HAP-1 (cell line): ENCODE measurements at regions not wholly inside any gene's neighbourhood (a gene's known extent, or its start where the extent isn't known, plus 50 kb on each side); places are given as distances from the start of the nearest gene placed in this dataset.

Experiments used
- DNase-seq, 2 experiments: peaks; one replicate each; pipeline ENCODE4 v3.0.0-alpha.2; 2016 to 2020; ENCODE audit warnings: low spot score in 2 of 2
- H3K27me3 ChIP-seq: fragments of 250-450 bp; sonication (Bioruptor Pico); 2 replicates; pipeline ENCODE4 v1.5.1; 2020; ENCODE audit warnings: low read depth, mild to moderate bottlenecking, moderate library complexity
- H3K36me3 ChIP-seq: fragments of 250-450 bp; sonication (Bioruptor Pico); replicated peaks from 2 replicates; pipeline ENCODE4 v1.5.1; 2020; ENCODE audit warnings: mild to moderate bottlenecking
- H3K4me1 ChIP-seq: fragments of 250-450 bp; sonication (Bioruptor Pico); 2 replicates; pipeline ENCODE4 v1.5.1; 2020; ENCODE audit warnings: mild to moderate bottlenecking
- H3K4me3 ChIP-seq: fragments of 250-450 bp; sonication (Bioruptor Pico); 2 replicates; pipeline ENCODE4 v1.5.1; 2020; ENCODE audit warnings: mild to moderate bottlenecking, moderate library complexity
- H3K9me3 ChIP-seq: fragments of 250-450 bp; sonication (Bioruptor Pico); 2 replicates; pipeline ENCODE4 v1.5.1; 2020; ENCODE audit warnings: mild to moderate bottlenecking, moderate library complexity
- in situ Hi-C: fragments of 300-500 bp; cut with MboI; formaldehyde crosslinking; loops from 3 replicates; pipeline ENCODE4 v1.14.3; 2020; ENCODE audit warnings: low sequenced_read_pairs, inconsistent platforms, mixed read lengths

- Histone ChIP-seq H3K4me3 (no peak overlapping the region), H3K9me3 (no peaks in the 10 kb centered on the region), H3K36me3 (no peaks in the 10 kb centered on the region), H3K27me3 (no peaks in the 10 kb centered on the region), H3K4me1 (no peaks in the 10 kb centered on the region)
- DNase-seq = no peak
- in situ Hi-C loops = no loop called here
Measured at GRCh38 chr3:167120828-167121227, 259.3 kb downstream of the ZBBX start.

GRCh38 chr3:167116120-167116922, 263.8 kb downstream of the ZBBX start:
- no peak for DNase-seq
- in situ Hi-C loops = no loop called here
- no peak overlapping the region for H3K4me3 ChIP-seq
- H3K9me3 ChIP-seq = no peaks in the 10 kb centered on the region
- no peaks in the 10 kb centered on the region for H3K27me3 ChIP-seq
- no peaks in the 10 kb centered on the region for H3K36me3 ChIP-seq
- no peaks in the 10 kb centered on the region for H3K4me1 ChIP-seq

- Histone ChIP-seq H3K4me1 (no peaks in the 10 kb centered on the region), H3K27me3 (no peaks in the 10 kb centered on the region), H3K36me3 (no peaks in the 10 kb centered on the region), H3K9me3 (no peaks in the 10 kb centered on the region), H3K4me3 (no peak overlapping the region)
- in situ Hi-C loops = no loop called here
- DNase-seq = no peak
Measured at GRCh38 chr3:167115331-167115934, 264.7 kb downstream of the ZBBX start.

- Histone ChIP-seq H3K36me3 (no peaks in the 10 kb centered on the region), H3K4me1 (no peaks in the 10 kb centered on the region)
- in situ Hi-C loops = no loop called here
Measured at GRCh38 chr3:167114619-167115018, 265.5 kb downstream of the ZBBX start.

GRCh38 chr3:167113035-167113830, 266.9 kb downstream of the ZBBX start:
- H3K9me3 ChIP-seq = no peaks in the 10 kb centered on the region
- no peak overlapping the region for H3K4me3 ChIP-seq
- no peaks in the 10 kb centered on the region for H3K36me3 ChIP-seq
- no peaks in the 10 kb centered on the region for H3K27me3 ChIP-seq
- in situ Hi-C loops = no loop called here
- DNase-seq = no peak
- no peaks in the 10 kb centered on the region for H3K4me1 ChIP-seq

More at GRCh38 chr3:167114619-167115018, 265.5 kb downstream of the ZBBX start:
- Histone ChIP-seq H3K27me3 (no peaks in the 10 kb centered on the region), H3K9me3 (no peaks in the 10 kb centered on the region), H3K4me3 (no peak overlapping the region)
- no peak for DNase-seq

- H3K4me1 ChIP-seq = no peaks in the 10 kb centered on the region
- in situ Hi-C loops = no loop called here
Measured at GRCh38 chr3:167110901-167111300, 269.2 kb downstream of the ZBBX start.

GRCh38 chr3:167109746-167110145, 270.4 kb downstream of the ZBBX start:
- no peaks in the 10 kb centered on the region for H3K27me3 ChIP-seq
- no peaks in the 10 kb centered on the region for H3K9me3 ChIP-seq
- no peaks in the 10 kb centered on the region for H3K36me3 ChIP-seq
- DNase-seq = no peak
- in situ Hi-C loops = no loop called here
- no peak overlapping the region for H3K4me3 ChIP-seq
- no peaks in the 10 kb centered on the region for H3K4me1 ChIP-seq

More at GRCh38 chr3:167110901-167111300, 269.2 kb downstream of the ZBBX start:
- H3K4me3 ChIP-seq = no peak overlapping the region
- DNase-seq = no peak
- no peaks in the 10 kb centered on the region for H3K36me3 ChIP-seq
- H3K27me3 ChIP-seq = no peaks in the 10 kb centered on the region
- H3K9me3 ChIP-seq = no peaks in the 10 kb centered on the region

- H3K27me3 ChIP-seq = no peaks in the 10 kb centered on the region
- H3K4me3 ChIP-seq = no peak overlapping the region
- in situ Hi-C loops = no loop called here
- H3K9me3 ChIP-seq = no peaks in the 10 kb centered on the region
- no peak for DNase-seq
- no peaks in the 10 kb centered on the region for H3K36me3 ChIP-seq
- H3K4me1 ChIP-seq = no peaks in the 10 kb centered on the region
Measured at GRCh38 chr3:167106456-167106855, 273.6 kb downstream of the ZBBX start.

- peak; percentile 33 to 39 for DNase-seq
- Histone ChIP-seq H3K9me3 (no peaks in the 10 kb centered on the region), H3K4me1 (no peaks in the 10 kb centered on the region), H3K27me3 (no peaks in the 10 kb centered on the region), H3K36me3 (no peaks in the 10 kb centered on the region), H3K4me3 (no peak overlapping the region)
- in situ Hi-C loops = no loop called here
Measured at GRCh38 chr3:167102071-167102470, 278.0 kb downstream of the ZBBX start.

- in situ Hi-C loops = no loop called here
- H3K9me3 ChIP-seq = no peaks in the 10 kb centered on the region
- no peaks in the 10 kb centered on the region for H3K27me3 ChIP-seq
- no peak for DNase-seq
- no peaks in the 10 kb centered on the region for H3K36me3 ChIP-seq
- H3K4me3 ChIP-seq = no peak overlapping the region
- no peaks in the 10 kb centered on the region for H3K4me1 ChIP-seq
Measured at GRCh38 chr3:167100651-167101050, 279.4 kb downstream of the ZBBX start.

- H3K36me3 ChIP-seq = no peaks in the 10 kb centered on the region
- H3K27me3 ChIP-seq = no peaks in the 10 kb centered on the region
- no peaks in the 10 kb centered on the region for H3K9me3 ChIP-seq
- in situ Hi-C loops = no loop called here
- H3K4me1 ChIP-seq = no peaks in the 10 kb centered on the region
- DNase-seq = no peak
- H3K4me3 ChIP-seq = no peak overlapping the region
Measured at GRCh38 chr3:167100200-167100599, 279.9 kb downstream of the ZBBX start.

- in situ Hi-C loops = no loop called here
- no peak overlapping the region for H3K4me3 ChIP-seq
- no peaks in the 10 kb centered on the region for H3K4me1 ChIP-seq
- H3K36me3 ChIP-seq = no peaks in the 10 kb centered on the region
- H3K9me3 ChIP-seq = no peaks in the 10 kb centered on the region
- no peaks in the 10 kb centered on the region for H3K27me3 ChIP-seq
- DNase-seq = no peak
Measured at GRCh38 chr3:167095976-167096375, 284.1 kb downstream of the ZBBX start.

GRCh38 chr3:167094632-167095031, 285.5 kb downstream of the ZBBX start:
- Histone ChIP-seq H3K4me3 (no peak overlapping the region), H3K4me1 (no peaks in the 10 kb centered on the region), H3K9me3 (no peaks in the 10 kb centered on the region), H3K36me3 (no peaks in the 10 kb centered on the region), H3K27me3 (no peaks in the 10 kb centered on the region)
- DNase-seq = no peak
- in situ Hi-C loops = no loop called here

GRCh38 chr3:167091226-167091625, 288.9 kb downstream of the ZBBX start:
- Histone ChIP-seq H3K4me3 (no peak overlapping the region), H3K36me3 (no peaks in the 10 kb centered on the region), H3K9me3 (no peaks in the 10 kb centered on the region), H3K27me3 (no peaks in the 10 kb centered on the region), H3K4me1 (no peaks in the 10 kb centered on the region)
- in situ Hi-C loops = no loop called here
- DNase-seq = no peak
